Peyer's patch (tissue), 4 donors: ENCODE measurements at regions not wholly inside any gene's neighbourhood (a gene's known extent, or its start where the extent isn't known, plus 50 kb on each side); places are given as distances from the start of the nearest gene placed in this dataset.
A peak's percentile ranks its signal among the peaks of the same experiment; 100 is the strongest.

Experiments used
- DNase-seq, 3 donors: peaks; one replicate each; pipeline ENCODE4 v3.0.0-alpha.2; 2017 to 2019
- H3K27ac ChIP-seq, 4 donors: fragments of 200-600 bp; sonication (generic); one replicate each; pipeline ENCODE4 v1.5.1; 2016 to 2019
- H3K27me3 ChIP-seq, 2 donors: fragments of 200-600 bp; sonication (generic); one replicate each; pipeline ENCODE4 v1.5.1; 2019
- H3K36me3 ChIP-seq, 3 donors: fragments of 200-600 bp; sonication (generic); one replicate each; pipeline ENCODE4 v1.5.1; 2016 to 2019
- H3K4me1 ChIP-seq, 4 donors: fragments of 200-600 bp; sonication (generic); one replicate each; pipeline ENCODE4 v1.5.1; 2016 to 2019
- H3K4me3 ChIP-seq, 4 donors: fragments of 200-600 bp; sonication (generic); 1 replicate in 3 of 4; 2 replicates in 1 of 4; pipeline ENCODE4 v1.5.1; 2016 to 2019; ENCODE audit warnings: mild to moderate bottlenecking in 1 of 4
- H3K9me3 ChIP-seq, 4 donors: fragments of 200-600 bp; sonication (generic); one replicate each; pipeline ENCODE4 v1.5.1; 2016 to 2019; ENCODE audit warnings: mild to moderate bottlenecking in 1 of 4
- POLR2A ChIP-seq, 2 donors: fragments of 450-650 bp; IDR thresholded peaks; one replicate each; pipeline ENCODE4 v1.5.1; 2017; ENCODE audit warnings: antibody characterized with exemption in 2 of 2, mild to moderate bottlenecking in 2 of 2, moderate library complexity in 2 of 2
- TF ChIP-seq, protein P1 (sequence below), 6 experiments: fragments of 450-650 bp in 4 of 6; fragments of 200-600 bp in 2 of 6; sonication (generic) in 1 of 6; IDR thresholded peaks; one replicate each; pipeline ENCODE4 v1.5.1; 2017 to 2019; ENCODE audit warnings: antibody characterized with exemption in 6 of 6, mild to moderate bottlenecking in 3 of 6, moderate library complexity in 1 of 6

DNA sequence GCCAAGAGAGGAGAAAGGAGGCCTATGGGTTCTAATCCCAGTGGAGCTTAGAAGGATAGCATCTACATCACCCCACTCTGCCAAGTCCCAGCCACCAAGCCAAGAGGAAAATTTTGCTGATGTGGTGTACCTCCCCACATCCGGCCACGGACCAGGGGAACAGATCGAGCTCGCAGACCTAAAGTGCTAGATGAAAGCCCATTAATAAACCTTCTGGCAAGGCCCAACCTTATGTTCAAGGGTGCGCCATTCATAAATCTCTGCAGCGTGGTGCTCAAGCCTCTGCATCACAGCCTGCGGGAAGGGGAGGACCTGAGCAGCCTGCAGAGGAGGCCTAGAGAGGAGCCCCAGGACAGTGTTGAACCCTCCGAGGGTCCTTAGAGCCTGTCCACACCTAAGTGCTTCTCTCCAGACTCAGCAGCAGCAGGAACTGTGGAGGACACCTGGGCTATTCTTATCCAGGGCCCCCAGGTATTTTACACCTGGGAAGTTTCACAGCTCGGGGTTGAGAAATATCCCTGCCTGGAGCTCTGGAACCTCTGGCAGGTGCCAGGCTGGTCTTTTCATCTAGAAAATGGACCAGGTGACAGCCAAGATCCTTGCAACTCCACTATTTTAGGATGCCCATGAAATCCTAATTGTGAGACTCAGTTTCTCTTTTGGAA lies 68.0 kb downstream of the MRPL46 start:
- H3K36me3 ChIP-seq, result no peaks in the 10 kb centered on the region
- no peaks in the 10 kb centered on the region for H3K4me1 ChIP-seq
- H3K27me3 ChIP-seq, result no peaks in the 10 kb centered on the region
- H3K4me3 ChIP-seq, result no peak overlapping the region
- no peak overlapping the region for H3K27ac ChIP-seq
- TF ChIP-seq, protein P1, sequence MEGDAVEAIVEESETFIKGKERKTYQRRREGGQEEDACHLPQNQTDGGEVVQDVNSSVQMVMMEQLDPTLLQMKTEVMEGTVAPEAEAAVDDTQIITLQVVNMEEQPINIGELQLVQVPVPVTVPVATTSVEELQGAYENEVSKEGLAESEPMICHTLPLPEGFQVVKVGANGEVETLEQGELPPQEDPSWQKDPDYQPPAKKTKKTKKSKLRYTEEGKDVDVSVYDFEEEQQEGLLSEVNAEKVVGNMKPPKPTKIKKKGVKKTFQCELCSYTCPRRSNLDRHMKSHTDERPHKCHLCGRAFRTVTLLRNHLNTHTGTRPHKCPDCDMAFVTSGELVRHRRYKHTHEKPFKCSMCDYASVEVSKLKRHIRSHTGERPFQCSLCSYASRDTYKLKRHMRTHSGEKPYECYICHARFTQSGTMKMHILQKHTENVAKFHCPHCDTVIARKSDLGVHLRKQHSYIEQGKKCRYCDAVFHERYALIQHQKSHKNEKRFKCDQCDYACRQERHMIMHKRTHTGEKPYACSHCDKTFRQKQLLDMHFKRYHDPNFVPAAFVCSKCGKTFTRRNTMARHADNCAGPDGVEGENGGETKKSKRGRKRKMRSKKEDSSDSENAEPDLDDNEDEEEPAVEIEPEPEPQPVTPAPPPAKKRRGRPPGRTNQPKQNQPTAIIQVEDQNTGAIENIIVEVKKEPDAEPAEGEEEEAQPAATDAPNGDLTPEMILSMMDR (IDR thresholded peaks at IDR 0.05), result no peak
- no peak for TF ChIP-seq POLR2A (IDR thresholded peaks at IDR 0.05)
- H3K9me3 ChIP-seq, result no peaks in the 10 kb centered on the region
- DNase-seq, result no peak

DNA sequence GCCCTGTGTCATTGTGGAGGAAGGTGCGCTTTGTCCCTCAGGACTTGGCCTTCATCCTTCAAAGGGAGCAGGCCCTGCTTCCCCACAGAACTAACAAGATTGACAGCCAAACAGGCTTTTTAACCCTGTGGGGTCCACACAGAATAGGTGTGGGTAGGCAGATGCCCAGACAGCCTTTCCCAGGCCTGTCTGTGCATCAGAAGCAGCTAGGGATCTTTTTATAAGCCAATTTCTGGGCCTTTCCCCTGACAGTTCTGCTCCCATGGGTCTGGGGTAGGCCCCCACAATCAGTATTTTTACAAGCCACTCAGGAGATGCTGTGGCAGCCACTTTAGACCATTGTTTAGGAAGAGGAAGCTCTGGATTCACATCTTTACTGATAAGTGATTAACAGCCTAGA lies 69.2 kb downstream of the MRPL46 start:
- Histone ChIP-seq H3K9me3 (no peaks in the 10 kb centered on the region), H3K4me3 (no peak overlapping the region), H3K27me3 (no peaks in the 10 kb centered on the region), H3K4me1 (no peaks in the 10 kb centered on the region), H3K27ac (no peak overlapping the region), H3K36me3 (no peaks in the 10 kb centered on the region)
- TF ChIP-seq POLR2A (IDR thresholded peaks at IDR 0.05), result no peak
- TF ChIP-seq, protein P1 (IDR thresholded peaks at IDR 0.05), result no peak
- DNase-seq, result no peak

DNA sequence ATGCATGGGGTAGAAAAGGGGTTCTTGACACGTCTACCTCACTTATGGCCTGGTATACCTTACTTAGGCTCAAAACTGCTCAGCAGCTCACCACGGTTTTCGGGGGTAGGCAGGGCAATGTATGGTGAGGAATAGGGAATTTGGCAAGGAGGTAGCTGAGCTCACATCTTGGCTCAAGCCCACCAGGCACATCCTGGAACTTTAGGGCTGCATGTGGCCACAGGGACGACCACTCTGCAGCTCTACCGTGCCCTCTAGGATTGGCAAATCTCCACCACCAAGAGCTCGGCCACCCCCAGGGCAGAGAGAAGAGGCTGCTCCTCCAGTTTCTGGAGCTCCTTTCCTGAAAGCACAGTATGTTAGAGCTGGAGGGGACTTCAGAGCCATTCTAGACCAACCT lies 69.7 kb downstream of the MRPL46 start:
- Histone ChIP-seq H3K4me3 (no peak overlapping the region), H3K9me3 (no peaks in the 10 kb centered on the region), H3K27ac (no peak overlapping the region), H3K36me3 (no peaks in the 10 kb centered on the region), H3K27me3 (no peaks in the 10 kb centered on the region), H3K4me1 (no peaks in the 10 kb centered on the region)
- DNase-seq, result no peak
- TF ChIP-seq, protein P1 (IDR thresholded peaks at IDR 0.05), result no peak
- TF ChIP-seq POLR2A (IDR thresholded peaks at IDR 0.05), result no peak

DNA sequence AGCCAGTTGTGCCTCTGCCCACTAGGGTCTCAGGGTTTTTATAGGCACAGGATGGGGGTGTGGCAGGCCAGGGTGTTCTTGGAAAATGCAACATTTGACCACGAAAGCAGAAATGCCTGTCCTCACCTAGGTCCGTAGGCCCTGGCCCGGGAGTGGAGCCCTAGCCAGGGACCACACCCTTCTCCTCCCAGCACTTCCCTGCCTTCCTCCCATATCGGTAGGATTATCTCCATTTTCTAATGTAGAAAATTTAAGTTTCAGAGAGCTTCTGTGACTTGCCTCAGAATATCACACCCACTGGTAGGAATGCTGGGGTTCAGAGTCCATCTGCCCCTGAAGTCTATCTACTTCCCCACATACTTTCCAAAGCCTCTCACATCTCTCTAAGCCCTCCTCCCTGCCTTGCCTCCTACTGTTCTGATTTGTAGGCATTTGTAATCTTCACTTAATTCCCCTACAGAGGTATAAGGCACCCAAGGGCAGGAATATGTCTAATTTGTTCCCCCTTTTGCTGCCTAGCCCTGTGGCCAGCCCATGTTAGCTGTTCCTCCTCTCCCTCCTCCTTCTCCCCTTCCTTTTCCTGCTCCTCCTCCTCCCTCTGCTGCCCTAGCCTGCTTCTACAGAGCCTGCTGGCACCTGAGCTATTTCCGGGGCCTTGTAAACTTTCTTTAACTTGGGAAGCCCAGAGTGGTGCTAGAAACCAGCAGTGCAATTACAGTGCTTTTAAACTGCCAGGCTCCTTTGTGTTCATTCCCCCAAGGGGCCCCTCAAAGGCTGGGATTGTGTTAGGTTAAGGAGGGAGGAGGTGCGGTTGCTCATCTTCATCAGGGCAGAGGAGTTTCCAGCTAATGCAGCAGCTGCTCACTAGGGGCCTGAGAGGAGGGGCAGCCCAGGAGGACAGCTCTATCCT lies 71.1 kb downstream of the MRPL46 start:
- H3K4me3 ChIP-seq, result no peak overlapping the region

DNA sequence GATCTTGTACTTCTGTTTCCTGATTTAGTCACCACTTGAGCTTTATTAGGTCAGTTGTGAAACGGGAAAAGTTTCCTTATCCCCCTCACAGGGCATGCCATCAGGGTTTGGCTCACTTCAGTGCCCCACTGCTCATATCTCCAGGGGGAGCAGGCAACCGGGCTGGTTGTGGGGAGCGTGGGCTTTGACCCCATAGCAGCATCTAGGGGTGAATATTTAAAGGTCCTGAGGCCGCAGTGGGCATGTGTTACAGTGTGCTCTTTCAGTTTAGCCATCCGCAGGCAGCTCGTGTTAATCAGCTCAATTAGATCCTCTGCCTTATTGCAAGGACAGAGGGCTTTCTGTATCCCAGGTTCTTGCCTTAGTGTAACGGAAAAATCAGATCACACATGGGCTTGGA lies 71.9 kb downstream of the MRPL46 start:
- peak overlapping the region in 1 of 4 donors; percentile 7 for H3K27ac ChIP-seq
- no peaks in the 10 kb centered on the region for H3K9me3 ChIP-seq
- no peak for DNase-seq
- TF ChIP-seq, protein P1 (IDR thresholded peaks at IDR 0.05), result no peak
- no peak for TF ChIP-seq POLR2A (IDR thresholded peaks at IDR 0.05)
- H3K27me3 ChIP-seq, result no peaks in the 10 kb centered on the region
- no peak overlapping the region for H3K4me3 ChIP-seq
- H3K4me1 ChIP-seq, result no peaks in the 10 kb centered on the region
- H3K36me3 ChIP-seq, result no peaks in the 10 kb centered on the region

More for the DNA sequence above, 71.1 kb downstream of the MRPL46 start:
- H3K4me1 ChIP-seq, result no peaks in the 10 kb centered on the region
- no peaks in the 10 kb centered on the region for H3K27me3 ChIP-seq
- H3K9me3 ChIP-seq, result no peaks in the 10 kb centered on the region
- TF ChIP-seq POLR2A (IDR thresholded peaks at IDR 0.05), result no peak
- TF ChIP-seq, protein P1 (IDR thresholded peaks at IDR 0.05), result no peak
- H3K27ac ChIP-seq, result no peak overlapping the region
- DNase-seq, result no peak
- H3K36me3 ChIP-seq, result no peaks in the 10 kb centered on the region
